Peyer's patch (tissue), 4 donors: ENCODE measurements at regions not wholly inside any gene's neighbourhood (a gene's known extent, or its start where the extent isn't known, plus 50 kb on each side); places are given as distances from the start of the nearest gene placed in this dataset.
"Not testable (repeated sequence)": the region's sequence is repeated elsewhere in the genome, so short reads cannot be mapped to it uniquely, and the experiment has no call there.

ENCODE experiments used
- DNase-seq, 3 donors: peaks; one replicate each; pipeline ENCODE4 v3.0.0-alpha.2; 2017 to 2019
- H3K27ac ChIP-seq, 4 donors: fragments of 200-600 bp; sonication (generic); one replicate each; pipeline ENCODE4 v1.5.1; 2016 to 2019
- H3K27me3 ChIP-seq, 2 donors: fragments of 200-600 bp; sonication (generic); one replicate each; pipeline ENCODE4 v1.5.1; 2019
- H3K36me3 ChIP-seq, 3 donors: fragments of 200-600 bp; sonication (generic); one replicate each; pipeline ENCODE4 v1.5.1; 2016 to 2019
- H3K4me1 ChIP-seq, 4 donors: fragments of 200-600 bp; sonication (generic); one replicate each; pipeline ENCODE4 v1.5.1; 2016 to 2019
- H3K4me3 ChIP-seq, 4 donors: fragments of 200-600 bp; sonication (generic); 1 replicate in 3 of 4; 2 replicates in 1 of 4; pipeline ENCODE4 v1.5.1; 2016 to 2019; ENCODE audit warnings: mild to moderate bottlenecking in 1 of 4
- H3K9me3 ChIP-seq, 4 donors: fragments of 200-600 bp; sonication (generic); one replicate each; pipeline ENCODE4 v1.5.1; 2016 to 2019; ENCODE audit warnings: mild to moderate bottlenecking in 1 of 4
- POLR2A ChIP-seq, 2 donors: fragments of 450-650 bp; IDR thresholded peaks; one replicate each; pipeline ENCODE4 v1.5.1; 2017; ENCODE audit warnings: antibody characterized with exemption in 2 of 2, mild to moderate bottlenecking in 2 of 2, moderate library complexity in 2 of 2
- TF ChIP-seq, protein P1 (sequence below), 6 experiments: fragments of 450-650 bp in 4 of 6; fragments of 200-600 bp in 2 of 6; sonication (generic) in 1 of 6; IDR thresholded peaks; one replicate each; pipeline ENCODE4 v1.5.1; 2017 to 2019; ENCODE audit warnings: antibody characterized with exemption in 6 of 6, mild to moderate bottlenecking in 3 of 6, moderate library complexity in 1 of 6

DNA sequence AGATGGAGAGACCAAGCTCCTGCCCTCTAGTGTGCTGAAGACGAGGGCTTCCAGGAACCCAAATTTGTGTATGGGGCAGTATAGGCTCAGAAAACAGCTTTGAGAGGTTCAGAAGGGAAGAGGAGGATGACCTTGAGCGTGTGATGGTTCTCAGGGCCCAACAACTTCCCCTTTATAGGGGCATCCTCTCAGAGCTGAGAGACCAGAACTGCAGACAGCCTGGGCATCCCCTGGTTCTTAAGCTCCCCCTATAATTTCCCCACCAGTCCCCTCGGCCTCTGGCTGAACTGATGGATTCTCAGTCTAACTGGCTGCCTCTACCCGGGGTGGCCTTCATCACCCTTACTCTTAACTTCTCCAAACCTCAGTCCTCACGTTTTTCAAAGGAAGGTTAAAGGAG lies 167.5 kb downstream of the URI1 start:
- Histone ChIP-seq H3K36me3 (no peaks in the 10 kb centered on the region), H3K4me1 (no peaks in the 10 kb centered on the region), H3K27me3 (no peaks in the 10 kb centered on the region), H3K4me3 (no peak overlapping the region), H3K9me3 (no peaks in the 10 kb centered on the region), H3K27ac (no peak overlapping the region)
- TF ChIP-seq POLR2A (IDR thresholded peaks at IDR 0.05) = no peak
- TF ChIP-seq, protein P1, sequence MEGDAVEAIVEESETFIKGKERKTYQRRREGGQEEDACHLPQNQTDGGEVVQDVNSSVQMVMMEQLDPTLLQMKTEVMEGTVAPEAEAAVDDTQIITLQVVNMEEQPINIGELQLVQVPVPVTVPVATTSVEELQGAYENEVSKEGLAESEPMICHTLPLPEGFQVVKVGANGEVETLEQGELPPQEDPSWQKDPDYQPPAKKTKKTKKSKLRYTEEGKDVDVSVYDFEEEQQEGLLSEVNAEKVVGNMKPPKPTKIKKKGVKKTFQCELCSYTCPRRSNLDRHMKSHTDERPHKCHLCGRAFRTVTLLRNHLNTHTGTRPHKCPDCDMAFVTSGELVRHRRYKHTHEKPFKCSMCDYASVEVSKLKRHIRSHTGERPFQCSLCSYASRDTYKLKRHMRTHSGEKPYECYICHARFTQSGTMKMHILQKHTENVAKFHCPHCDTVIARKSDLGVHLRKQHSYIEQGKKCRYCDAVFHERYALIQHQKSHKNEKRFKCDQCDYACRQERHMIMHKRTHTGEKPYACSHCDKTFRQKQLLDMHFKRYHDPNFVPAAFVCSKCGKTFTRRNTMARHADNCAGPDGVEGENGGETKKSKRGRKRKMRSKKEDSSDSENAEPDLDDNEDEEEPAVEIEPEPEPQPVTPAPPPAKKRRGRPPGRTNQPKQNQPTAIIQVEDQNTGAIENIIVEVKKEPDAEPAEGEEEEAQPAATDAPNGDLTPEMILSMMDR (IDR thresholded peaks at IDR 0.05) = no peak
- no peak for DNase-seq

DNA sequence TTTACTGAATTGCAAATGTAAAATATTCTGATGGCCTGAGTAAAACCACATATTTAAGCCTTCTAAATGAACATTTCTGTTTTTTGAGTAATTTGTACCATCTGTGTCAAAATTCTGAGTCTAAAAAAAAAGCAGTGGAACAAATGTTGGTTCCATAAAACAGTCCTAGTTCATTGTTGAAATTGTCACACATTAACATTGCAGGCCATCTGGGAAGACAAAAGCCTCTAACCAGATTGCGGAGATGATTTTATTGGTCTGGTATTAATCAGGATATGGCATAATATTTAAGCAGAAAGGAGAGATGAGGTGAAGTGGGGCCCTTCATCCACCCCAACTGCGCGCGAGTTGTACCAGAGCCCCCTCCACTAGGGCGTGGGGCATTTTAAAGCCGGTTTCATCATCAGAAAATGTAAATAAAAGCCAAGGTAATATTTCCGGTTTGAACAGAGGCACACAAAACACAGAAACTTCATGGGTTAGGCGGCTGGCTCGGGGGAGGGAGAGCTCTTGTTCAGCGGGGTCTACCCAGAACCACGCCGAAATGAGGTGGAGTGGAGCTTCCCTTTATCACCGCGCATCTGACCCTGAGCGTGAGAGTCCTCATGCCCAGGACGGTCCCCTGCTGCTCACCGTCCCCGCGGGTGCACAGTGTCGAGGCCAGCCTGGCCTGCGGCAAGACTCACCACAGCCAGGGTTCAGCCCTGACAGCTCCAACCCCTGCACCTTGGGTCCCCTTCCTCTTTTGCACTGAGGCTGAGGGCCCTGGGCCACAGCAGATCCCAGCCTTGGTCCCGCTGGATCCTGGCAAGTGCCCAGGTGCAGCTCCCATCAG lies 169.2 kb downstream of the URI1 start:
- Histone ChIP-seq H3K9me3 (no peaks in the 10 kb centered on the region), H3K27me3 (no peaks in the 10 kb centered on the region), H3K4me3 (no peak overlapping the region), H3K27ac (no peak overlapping the region), H3K4me1 (no peaks in the 10 kb centered on the region), H3K36me3 (no peaks in the 10 kb centered on the region)
- no peak for TF ChIP-seq POLR2A (IDR thresholded peaks at IDR 0.05)
- TF ChIP-seq, protein P1 (IDR thresholded peaks at IDR 0.05) = no peak
- DNase-seq = no peak

DNA sequence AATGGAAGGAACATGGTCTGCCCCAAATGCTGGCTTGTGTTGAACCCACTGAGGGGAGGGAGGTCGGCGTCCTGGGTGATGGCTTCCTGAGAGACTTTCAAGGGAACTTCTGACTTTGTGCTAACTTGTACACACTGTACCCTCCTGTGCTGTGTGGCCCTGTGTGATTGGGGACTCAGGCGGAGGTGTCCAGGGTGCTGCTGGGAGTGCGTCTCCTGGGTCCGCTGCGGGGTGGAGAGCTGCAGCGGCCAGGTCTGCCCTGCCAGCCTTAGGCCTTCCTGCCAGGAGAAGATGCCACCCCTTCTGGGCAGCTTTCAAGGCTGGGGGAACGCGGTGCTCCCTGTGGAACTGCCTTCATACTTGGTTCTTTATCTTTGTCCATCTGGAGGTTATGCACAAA lies 170.1 kb downstream of the URI1 start:
- Histone ChIP-seq H3K27ac (no peak overlapping the region), H3K36me3 (no peaks in the 10 kb centered on the region), H3K27me3 (no peaks in the 10 kb centered on the region), H3K4me3 (no peak overlapping the region), H3K4me1 (no peaks in the 10 kb centered on the region), H3K9me3 (no peaks in the 10 kb centered on the region)
- TF ChIP-seq, protein P1 (IDR thresholded peaks at IDR 0.05) = no peak
- TF ChIP-seq POLR2A (IDR thresholded peaks at IDR 0.05) = no peak
- DNase-seq = peak in 1 of 3 donors; percentile 15

DNA sequence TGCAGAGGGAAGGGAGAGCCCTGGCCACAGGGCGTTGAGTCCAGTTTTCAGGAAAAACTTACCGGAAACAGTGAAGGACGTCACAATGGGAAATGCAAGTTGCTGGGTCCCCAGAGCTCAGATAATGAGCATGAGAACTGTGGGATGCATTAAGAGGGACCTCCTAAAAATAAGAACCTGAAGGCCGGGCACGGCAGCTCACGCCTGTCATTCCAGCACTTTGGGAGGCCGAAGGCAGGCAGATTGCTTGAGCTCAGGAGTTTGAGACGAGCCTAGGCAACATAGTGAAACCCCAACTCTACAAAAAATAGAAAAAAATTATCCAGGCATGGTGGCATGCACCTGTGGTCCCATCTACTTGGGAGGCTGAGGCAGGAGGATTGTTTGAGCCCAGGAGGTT lies 170.6 kb downstream of the URI1 start:
- no peak overlapping the region for H3K27ac ChIP-seq
- TF ChIP-seq, protein P1 (IDR thresholded peaks at IDR 0.05) = no peak
- TF ChIP-seq POLR2A (IDR thresholded peaks at IDR 0.05) = no peak
- no peaks in the 10 kb centered on the region for H3K36me3 ChIP-seq
- no peak overlapping the region for H3K4me3 ChIP-seq
- DNase-seq = peak in 1 of 3 donors; percentile 7
- H3K4me1 ChIP-seq = no peaks in the 10 kb centered on the region
- H3K27me3 ChIP-seq = no peaks in the 10 kb centered on the region
- H3K9me3 ChIP-seq = no peaks in the 10 kb centered on the region

DNA sequence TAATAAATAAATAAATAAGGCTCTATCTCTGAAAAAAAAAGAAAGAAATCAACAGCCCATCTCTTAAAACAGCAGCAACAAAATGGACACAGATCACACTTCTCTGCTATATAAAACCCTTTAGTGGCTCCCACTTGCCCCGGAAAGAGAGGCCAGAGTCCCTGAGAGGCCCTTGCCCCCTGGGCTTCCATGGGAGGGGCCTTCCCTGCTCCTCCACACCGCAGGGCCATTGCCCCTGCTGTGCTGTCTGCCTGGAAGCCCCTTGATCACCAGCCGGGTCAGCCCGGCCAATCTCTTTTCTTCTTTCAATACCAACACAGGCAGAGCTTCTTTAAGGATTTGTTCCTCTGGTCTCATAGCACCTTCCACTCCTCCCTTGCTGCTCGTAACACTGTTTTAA lies 171.1 kb downstream of the URI1 start:
- Histone ChIP-seq H3K4me1 (no peaks in the 10 kb centered on the region), H3K9me3 (no peaks in the 10 kb centered on the region), H3K36me3 (no peaks in the 10 kb centered on the region), H3K27ac (no peak overlapping the region), H3K4me3 (no peak overlapping the region), H3K27me3 (no peaks in the 10 kb centered on the region)
- TF ChIP-seq, protein P1 (IDR thresholded peaks at IDR 0.05) = no peak
- no peak for TF ChIP-seq POLR2A (IDR thresholded peaks at IDR 0.05)
- no peak for DNase-seq

DNA sequence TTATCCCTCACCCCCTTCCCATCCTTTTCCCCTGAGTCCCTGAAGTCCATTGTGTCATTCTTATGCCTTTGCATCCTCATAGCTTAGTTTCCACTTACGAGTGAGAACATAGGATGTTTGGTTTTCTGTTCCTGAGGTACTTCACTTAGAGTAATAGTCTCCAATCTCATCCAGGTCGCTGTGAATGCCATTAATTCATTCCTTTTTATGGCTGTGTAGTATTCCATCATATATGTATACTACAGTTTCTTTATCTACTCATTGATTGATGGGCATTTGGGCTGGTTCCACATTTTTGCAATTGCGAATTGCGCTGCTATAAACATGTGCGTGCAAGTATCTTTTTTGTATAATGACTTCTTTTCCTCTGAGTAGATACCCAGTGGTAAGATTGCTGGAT lies 172.1 kb downstream of the URI1 start:
- not testable (repeated sequence) for H3K4me1 ChIP-seq, H3K36me3 ChIP-seq, H3K27ac ChIP-seq, H3K27me3 ChIP-seq, H3K4me3 ChIP-seq, H3K9me3 ChIP-seq, DNase-seq
